HEK293 (cell line): ENCODE measurements at regions not wholly inside any gene's neighbourhood (a gene's known extent, or its start where the extent isn't known, plus 50 kb on each side); places are given as distances from the start of the nearest gene placed in this dataset.

Experiments
- CTCF ChIP-seq: fragments of 450-650 bp; formaldehyde crosslinking; IDR thresholded peaks from 2 replicates; pipeline ENCODE4 v1.5.1; 2016; ENCODE audit warnings: missing biosample characterization, missing genetic modification characterization
- ZBTB7A ChIP-seq: fragments of 450-650 bp; formaldehyde crosslinking; IDR thresholded peaks from 2 replicates; pipeline ENCODE4 v1.5.1; 2016; ENCODE audit warnings: low read depth, missing biosample characterization, missing genetic modification characterization
- ZNF324 ChIP-seq: fragments of 450-650 bp; formaldehyde crosslinking; IDR thresholded peaks from 2 replicates; pipeline ENCODE4 v1.5.1; 2016; ENCODE audit warnings: missing biosample characterization, missing genetic modification characterization
- ZNF777 ChIP-seq: fragments of 450-650 bp; formaldehyde crosslinking; IDR thresholded peaks from 2 replicates; pipeline ENCODE4 v1.5.1; 2017; ENCODE audit warnings: missing biosample characterization, missing genetic modification characterization, borderline replicate concordance

GRCh38 chr5:174371600-174372094, 326.1 kb downstream of the NSG2 start:
- no peak for TF ChIP-seq CTCF (tag by site-specific recombination)
- TF ChIP-seq ZBTB7A (tag by site-specific recombination) = no peak
- TF ChIP-seq ZNF777 (tag by site-specific recombination) = no peak
- peak; percentile 84; the same call in 1 of the 2 replicates for TF ChIP-seq ZNF324 (tag by site-specific recombination)
